GM19324 (cell line): ENCODE measurements at regions not wholly inside any gene's neighbourhood (a gene's known extent, or its start where the extent isn't known, plus 50 kb on each side); places are given as distances from the start of the nearest gene placed in this dataset.

Experiments
- ATAC-seq: cut with Tn5 transposase; IDR thresholded peaks from one replicate; pipeline ENCODE4 v1.9.1; 2021; ENCODE audit warnings: mild to moderate bottlenecking, moderate library complexity; ENCODE audit not compliant: unreplicated experiment, low FRiP score

GRCh38 chr21:38922474-38923235 lies 116.9 kb downstream of the ETS2 start:
- ATAC-seq, result no peak

- no peak for ATAC-seq
These were observed 116.0 kb downstream of the ETS2 start for GRCh38 chr21:38921511-38922251.

DNA sequence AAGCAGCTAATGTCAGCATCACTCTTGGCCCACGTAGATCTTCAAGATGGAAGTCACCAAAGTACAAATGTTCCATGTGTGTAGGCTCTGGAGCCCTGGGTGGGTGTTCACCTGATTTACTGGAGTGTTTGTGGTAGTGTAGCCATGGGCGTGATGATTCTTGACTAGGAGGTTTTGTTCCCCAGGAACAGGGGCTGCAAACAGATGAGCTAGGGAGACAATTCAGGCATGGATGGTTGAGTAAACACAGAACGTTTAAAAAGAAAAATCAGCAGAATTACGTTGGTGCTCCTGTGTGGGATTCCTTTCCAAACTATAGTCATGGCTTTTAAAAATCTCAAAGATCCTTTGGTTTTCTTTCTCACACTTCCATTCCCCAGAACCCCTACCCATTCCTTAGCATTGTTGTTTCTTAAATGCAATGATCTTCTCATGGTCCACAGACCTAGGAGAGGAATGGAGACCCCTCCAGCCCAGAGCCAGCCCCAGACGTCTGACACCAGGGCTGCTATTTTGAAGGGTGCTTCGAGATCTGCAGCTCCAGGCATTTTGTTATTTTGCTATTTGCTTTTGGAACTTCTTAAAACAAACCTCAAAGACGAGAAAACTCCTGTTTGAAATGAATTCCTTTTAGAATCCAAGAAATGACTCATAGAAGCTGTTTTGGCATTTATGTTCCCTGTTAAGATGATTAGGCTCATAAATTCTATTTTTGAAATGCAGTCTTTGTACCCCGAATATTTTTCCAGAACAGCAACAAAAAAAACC lies 115.1 kb downstream of the ETS2 start:
- ATAC-seq, result no peak

GRCh38 chr21:38918607-38919346 lies 113.0 kb downstream of the ETS2 start:
- ATAC-seq, result no peak

DNA sequence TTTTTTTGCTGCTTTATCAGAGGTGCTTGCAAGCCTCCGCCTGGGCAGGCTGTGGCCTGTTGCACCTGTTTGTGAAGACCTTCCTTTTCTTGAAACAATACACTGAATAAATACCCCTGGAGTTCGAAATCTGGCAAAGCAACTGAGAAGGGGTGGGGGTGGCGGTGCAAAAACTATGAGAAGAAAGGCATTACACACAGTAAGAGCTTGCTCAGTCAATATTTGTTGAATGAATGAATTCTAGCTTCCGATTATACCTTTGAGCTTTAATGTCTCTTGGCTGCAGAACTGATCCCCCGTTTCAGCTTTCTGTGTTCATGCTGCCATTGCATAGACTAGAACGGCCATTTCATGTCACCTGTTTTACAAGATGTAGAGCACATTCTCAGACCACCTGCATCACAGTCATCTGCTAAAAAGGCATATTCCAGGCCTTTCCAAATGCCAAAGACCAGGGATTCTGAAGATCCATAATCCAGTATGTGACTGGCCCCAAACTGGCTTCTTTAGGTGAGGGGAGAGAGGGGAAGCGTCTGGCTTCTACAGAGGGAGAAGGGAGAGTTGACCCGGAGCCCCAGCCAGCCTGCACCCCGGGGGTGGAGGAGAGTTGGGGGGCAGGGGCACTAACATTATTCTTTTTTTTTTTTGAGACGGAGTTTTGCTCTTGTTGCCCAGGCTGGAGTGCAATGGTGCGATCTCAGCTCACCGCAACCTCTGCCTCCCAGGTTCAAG lies 111.5 kb downstream of the ETS2 start:
- ATAC-seq, result no peak

- ATAC-seq, result no peak
These were observed 110.7 kb downstream of the ETS2 start for GRCh38 chr21:38916214-38916964.

- ATAC-seq, result no peak
These were observed 109.8 kb downstream of the ETS2 start for GRCh38 chr21:38915546-38915945.

DNA sequence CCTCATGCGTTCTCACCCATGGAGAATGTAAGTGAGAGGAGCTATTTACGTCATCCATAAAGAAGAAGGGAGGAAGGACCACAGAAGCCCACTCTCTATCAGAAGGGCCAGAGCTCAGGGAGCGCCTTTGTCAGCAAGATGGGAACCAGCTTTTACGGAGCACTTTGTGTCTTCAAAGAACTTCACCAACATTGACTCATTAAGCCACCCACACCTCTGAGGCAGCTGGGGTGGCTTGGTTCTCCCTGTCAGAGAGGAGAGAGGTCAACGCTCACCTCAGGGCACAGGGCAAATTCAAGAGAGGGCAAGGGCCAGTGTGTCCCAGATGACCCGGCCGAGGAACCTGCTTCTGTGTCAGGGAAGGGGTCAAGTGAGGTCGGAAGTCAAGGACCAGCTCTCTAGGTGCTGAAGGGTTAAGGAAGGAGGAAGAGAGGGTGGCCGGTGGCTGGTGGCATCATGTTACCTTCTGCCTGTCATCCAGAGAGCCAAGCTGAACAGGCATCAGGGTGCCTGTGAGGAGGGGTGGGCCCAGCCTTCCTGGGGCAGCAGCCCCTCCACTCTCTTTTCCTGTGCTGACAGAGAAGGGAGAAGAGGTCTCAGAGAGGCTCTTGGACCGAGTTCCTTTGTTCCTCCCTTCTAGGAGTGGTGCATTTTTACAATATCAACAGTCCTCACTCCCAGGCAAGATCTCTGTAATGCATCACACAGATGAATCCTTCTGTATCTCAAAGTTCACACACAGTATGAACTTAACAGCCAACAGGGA lies 109.0 kb downstream of the ETS2 start:
- no peak for ATAC-seq

DNA sequence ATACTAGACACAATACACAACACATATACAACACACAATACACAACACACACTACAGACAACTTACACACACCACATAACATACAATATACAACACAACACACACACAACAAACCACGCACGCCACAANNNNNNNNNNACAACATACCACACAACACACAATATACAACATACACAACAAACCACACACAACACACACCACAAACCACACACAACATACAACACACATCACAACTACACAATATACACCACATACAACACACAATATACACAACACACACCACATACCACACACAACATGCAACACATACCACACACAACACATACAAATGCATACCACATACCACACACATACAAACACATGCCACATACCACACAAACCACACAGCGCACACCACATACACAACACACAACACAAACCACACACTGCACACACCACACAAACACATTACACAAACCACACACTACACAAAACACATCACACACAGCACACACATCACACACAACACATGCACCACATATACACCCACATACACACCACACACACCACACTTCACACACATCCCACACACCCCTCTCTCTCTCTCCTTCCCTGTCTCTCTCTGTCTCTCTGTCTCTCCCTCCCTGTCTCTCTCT lies 108.3 kb downstream of the ETS2 start:
- no peak for ATAC-seq

DNA sequence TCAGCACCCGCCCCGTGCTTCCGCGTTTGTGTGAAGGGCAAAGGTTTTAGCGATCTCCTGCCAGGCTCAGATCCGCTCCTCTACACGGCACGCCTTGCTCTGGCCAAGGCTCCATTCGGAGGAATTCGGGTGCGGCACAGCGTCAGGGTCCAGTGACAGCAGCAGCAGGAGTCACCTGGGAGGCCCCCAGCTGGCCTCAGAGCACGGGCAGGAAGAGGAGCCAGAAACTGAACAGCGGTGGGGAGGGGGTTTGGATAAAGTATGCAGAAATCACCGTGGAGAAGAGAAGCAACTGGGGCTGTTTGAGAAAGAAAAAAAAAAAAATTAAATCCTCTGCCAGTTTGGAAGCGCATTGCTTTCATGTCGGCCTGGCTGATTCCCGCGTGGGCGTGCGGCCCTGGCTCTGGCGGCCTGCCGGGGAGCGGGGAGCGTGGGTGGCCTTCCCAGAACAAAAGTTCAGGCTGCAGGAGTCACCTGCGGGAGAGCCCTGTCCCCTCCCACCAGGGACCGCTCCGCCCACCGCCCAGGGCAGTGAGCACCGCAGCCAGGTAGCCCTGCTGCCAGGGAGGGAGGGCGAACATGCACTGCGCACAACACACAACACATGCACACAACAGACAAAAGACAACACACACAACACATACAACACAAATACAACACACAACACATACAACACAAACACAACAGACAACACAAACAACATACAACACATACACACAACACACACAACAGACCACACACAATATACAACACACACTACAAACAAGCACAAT lies 107.6 kb downstream of the ETS2 start:
- no peak for ATAC-seq

- no peak for ATAC-seq
These were observed 107.0 kb downstream of the ETS2 start for GRCh38 chr21:38912789-38913119.

- no peak for ATAC-seq
These were observed 106.4 kb downstream of the ETS2 start for GRCh38 chr21:38912102-38912629.

- no peak for ATAC-seq
These were observed 105.9 kb downstream of the ETS2 start for GRCh38 chr21:38911484-38912101.

- ATAC-seq, result no peak
These were observed 104.8 kb downstream of the ETS2 start for GRCh38 chr21:38910390-38911067.

GRCh38 chr21:38909929-38910328 lies 104.2 kb downstream of the ETS2 start:
- no peak for ATAC-seq

DNA sequence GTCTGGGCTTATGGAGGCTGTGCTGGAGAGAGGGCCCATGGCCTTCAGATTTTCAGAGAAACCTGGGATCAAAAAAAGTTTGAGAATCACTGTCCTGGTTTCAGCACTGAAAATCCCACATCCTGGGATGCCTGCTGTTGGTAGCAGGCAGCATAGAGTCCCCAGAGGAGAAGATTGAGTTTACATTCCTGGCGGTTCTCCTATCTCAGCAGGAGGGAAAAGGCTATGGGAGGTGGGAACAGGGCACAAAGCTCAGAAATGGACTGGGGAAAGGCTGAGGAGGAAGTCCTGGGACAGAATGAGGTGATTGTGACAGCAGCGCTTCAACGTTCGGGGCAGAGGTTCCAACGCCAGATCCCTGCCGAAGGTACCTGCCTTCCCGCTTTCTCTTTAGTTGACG lies 103.4 kb downstream of the ETS2 start:
- ATAC-seq, result no peak
